K562 (cell line): ENCODE measurements at regions not wholly inside any gene's neighbourhood (a gene's known extent, or its start where the extent isn't known, plus 50 kb on each side); places are given as distances from the start of the nearest gene placed in this dataset.
A peak's percentile ranks its signal among the peaks of the same experiment; 100 is the strongest.

ENCODE experiments used
- ELF1 ChIP-seq: fragments of 200-800 bp; sonication (Bioruptor generic); IDR thresholded peaks from 2 replicates; pipeline ENCODE4 v1.6.1; 2016; ENCODE audit warnings: missing genetic modification characterization, missing compliant biosample characterization
- GATAD2A ChIP-seq: fragments of 450-650 bp; IDR thresholded peaks from 2 replicates; pipeline ENCODE4 v1.6.1; 2017
- HEY1 ChIP-seq: fragments of 250-450 bp; sonication (Bioruptor Pico); IDR thresholded peaks from 2 replicates; pipeline ENCODE4 v1.5.0; 2020; ENCODE audit warnings: mild to moderate bottlenecking, moderate library complexity, borderline replicate concordance
- MAFF ChIP-seq: IDR thresholded peaks from 2 replicates; pipeline ENCODE4 v1.6.1; 2012; ENCODE audit warnings: low read length, improper control_type of control experiment
- MTA3 ChIP-seq: fragments of 450-650 bp; formaldehyde crosslinking; IDR thresholded peaks from 2 replicates; pipeline ENCODE4 v1.6.1; 2017; ENCODE audit warnings: mild to moderate bottlenecking, borderline replicate concordance
- NEUROD1 ChIP-seq: fragments of 150-350 bp; IDR thresholded peaks from 2 replicates; pipeline ENCODE4 v1.6.1; 2014; ENCODE audit warnings: borderline replicate concordance, low read length, low read depth; ENCODE audit not compliant: partially characterized antibody
- NKRF ChIP-seq: fragments of 450-650 bp; IDR thresholded peaks from 2 replicates; pipeline ENCODE4 v1.6.1; 2016; ENCODE audit warnings: borderline replicate concordance
- SOX6 ChIP-seq: fragments of 450-650 bp; IDR thresholded peaks from 2 replicates; pipeline ENCODE4 v1.6.1; 2014; ENCODE audit warnings: mild to moderate bottlenecking
- TAF7 ChIP-seq: fragments of 450-650 bp; IDR thresholded peaks from 2 replicates; pipeline ENCODE4 v1.6.1; 2016; ENCODE audit warnings: missing genetic modification characterization, missing compliant biosample characterization
- TEAD1 ChIP-seq, 2 experiments: fragments of 450-650 bp in 1 of 2; sonication (generic) in 1 of 2; formaldehyde crosslinking; IDR thresholded peaks; 2 replicates each; pipeline versions ENCODE4 v1.4.0 to v1.8.0; 2020 to 2022; ENCODE audit warnings: mild to moderate bottlenecking in 2 of 2, missing genetic modification reagents in 1 of 2
- ZFPM2 ChIP-seq: fragments of 250-450 bp; sonication (Bioruptor Pico); IDR thresholded peaks from 2 replicates; pipeline ENCODE4 v1.5.1; 2022; ENCODE audit warnings: mild to moderate bottlenecking
- ZNF134 ChIP-seq: fragments of 250-450 bp; sonication (Bioruptor Pico); conservative IDR thresholded peaks from 2 replicates; pipeline ENCODE4 v1.4.0; 2020
- ZNF146 ChIP-seq: IDR thresholded peaks from one replicate; pipeline ENCODE4 v1.6.1; 2018; ENCODE audit warnings: missing compliant biosample characterization; ENCODE audit not compliant: unreplicated experiment
- ZNF232 ChIP-seq: sonication (generic); formaldehyde crosslinking; IDR thresholded peaks from 2 replicates; pipeline ENCODE4 v1.8.0; 2022; ENCODE audit warnings: mild to moderate bottlenecking, missing genetic modification reagents
- ZNF518B ChIP-seq: fragments of 250-450 bp; sonication (Bioruptor Pico); IDR thresholded peaks from 2 replicates; pipeline ENCODE4 v1.5.0; 2021; ENCODE audit warnings: mild to moderate bottlenecking, moderate library complexity
- ZNF551 ChIP-seq: fragments of 250-450 bp; sonication (Bioruptor Pico); IDR thresholded peaks from 2 replicates; pipeline ENCODE4 v1.5.0; 2021; ENCODE audit warnings: mild to moderate bottlenecking, moderate library complexity
- TF ChIP-seq, protein P1 (sequence below): fragments of 250-450 bp; sonication (Bioruptor Pico); IDR thresholded peaks from 2 replicates; pipeline ENCODE4 v1.8.0; 2021; ENCODE audit warnings: mild to moderate bottlenecking, moderate library complexity
- TF ChIP-seq, protein P2 (sequence below), 2 experiments: fragments of 450-650 bp; IDR thresholded peaks; 2 replicates each; pipeline ENCODE4 v1.6.1; 2016
- TF ChIP-seq, protein P3 (sequence below), 3 experiments: fragments of 200-800 bp in 1 of 3; sonication (Bioruptor generic) in 1 of 3; sonication (generic) in 1 of 3; formaldehyde crosslinking in 1 of 3; IDR thresholded peaks; 2 replicates each; pipeline versions ENCODE4 v1.6.1 to v1.8.0; 2016 to 2022; ENCODE audit warnings: mild to moderate bottlenecking in 2 of 3, missing compliant biosample characterization in 2 of 3, missing genetic modification characterization in 2 of 3, missing genetic modification reagents in 1 of 3

- TF ChIP-seq ZNF518B (CRISPR knock-in tag) (no peak), ZNF232 (no peak), ZNF134 (CRISPR knock-in tag) (peak; percentile 58; the same call in 1 of the 2 replicates), ZNF146 (CRISPR knock-in tag) (no peak), NKRF (no peak), HEY1 (no peak), TAF7 (tag) (no peak), ZFPM2 (no peak), MAFF (peak; percentile 47; the same call in 1 of the 2 replicates), GATAD2A (no peak), ZNF551 (CRISPR knock-in tag) (no peak), MTA3 (no peak), ELF1 (no peak), NEUROD1 (peak; percentile 64), SOX6 (peak; percentile 62; the same call in 1 of the 2 replicates), TEAD1 (CRISPR knock-in tag; IDR thresholded peaks at IDR 0.05) (no peak)
- TF ChIP-seq, protein P1, sequence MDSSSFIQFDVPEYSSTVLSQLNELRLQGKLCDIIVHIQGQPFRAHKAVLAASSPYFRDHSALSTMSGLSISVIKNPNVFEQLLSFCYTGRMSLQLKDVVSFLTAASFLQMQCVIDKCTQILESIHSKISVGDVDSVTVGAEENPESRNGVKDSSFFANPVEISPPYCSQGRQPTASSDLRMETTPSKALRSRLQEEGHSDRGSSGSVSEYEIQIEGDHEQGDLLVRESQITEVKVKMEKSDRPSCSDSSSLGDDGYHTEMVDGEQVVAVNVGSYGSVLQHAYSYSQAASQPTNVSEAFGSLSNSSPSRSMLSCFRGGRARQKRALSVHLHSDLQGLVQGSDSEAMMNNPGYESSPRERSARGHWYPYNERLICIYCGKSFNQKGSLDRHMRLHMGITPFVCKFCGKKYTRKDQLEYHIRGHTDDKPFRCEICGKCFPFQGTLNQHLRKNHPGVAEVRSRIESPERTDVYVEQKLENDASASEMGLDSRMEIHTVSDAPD (CRISPR knock-in tag) = no peak
- TF ChIP-seq, protein P2, sequence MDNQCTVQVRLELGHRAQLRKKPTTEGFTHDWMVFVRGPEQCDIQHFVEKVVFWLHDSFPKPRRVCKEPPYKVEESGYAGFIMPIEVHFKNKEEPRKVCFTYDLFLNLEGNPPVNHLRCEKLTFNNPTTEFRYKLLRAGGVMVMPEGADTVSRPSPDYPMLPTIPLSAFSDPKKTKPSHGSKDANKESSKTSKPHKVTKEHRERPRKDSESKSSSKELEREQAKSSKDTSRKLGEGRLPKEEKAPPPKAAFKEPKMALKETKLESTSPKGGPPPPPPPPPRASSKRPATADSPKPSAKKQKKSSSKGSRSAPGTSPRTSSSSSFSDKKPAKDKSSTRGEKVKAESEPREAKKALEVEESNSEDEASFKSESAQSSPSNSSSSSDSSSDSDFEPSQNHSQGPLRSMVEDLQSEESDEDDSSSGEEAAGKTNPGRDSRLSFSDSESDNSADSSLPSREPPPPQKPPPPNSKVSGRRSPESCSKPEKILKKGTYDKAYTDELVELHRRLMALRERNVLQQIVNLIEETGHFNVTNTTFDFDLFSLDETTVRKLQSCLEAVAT (IDR thresholded peaks at IDR 0.05) = no peak; a peak in 1 of 4 replicates
- TF ChIP-seq, protein P3, sequence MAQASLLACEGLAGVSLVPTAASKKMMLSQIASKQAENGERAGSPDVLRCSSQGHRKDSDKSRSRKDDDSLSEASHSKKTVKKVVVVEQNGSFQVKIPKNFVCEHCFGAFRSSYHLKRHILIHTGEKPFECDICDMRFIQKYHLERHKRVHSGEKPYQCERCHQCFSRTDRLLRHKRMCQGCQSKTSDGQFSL (CRISPR knock-in tag; IDR thresholded peaks at IDR 0.05) = no peak
- TF ChIP-seq, protein P3 (tag; IDR thresholded peaks at IDR 0.05) = no peak
These were observed 338.2 kb upstream of the PREP start (continued) for GRCh38 chr6:105740946-105741645.
